OCI-M2 (cell line): ENCODE measurements at regions not wholly inside any gene's neighbourhood (a gene's known extent, or its start where the extent isn't known, plus 50 kb on each side); places are given as distances from the start of the nearest gene placed in this dataset.

Source experiments
- DNase-seq: peaks from one replicate; lab custom pipeline; 2025; ENCODE audit not compliant: unreplicated experiment; lab: John Stamatoyannopoulos, UW

GRCh38 chr9:129349665-129349947 is 171.5 kb upstream of the IER5L start:
- no peak for DNase-seq

DNA sequence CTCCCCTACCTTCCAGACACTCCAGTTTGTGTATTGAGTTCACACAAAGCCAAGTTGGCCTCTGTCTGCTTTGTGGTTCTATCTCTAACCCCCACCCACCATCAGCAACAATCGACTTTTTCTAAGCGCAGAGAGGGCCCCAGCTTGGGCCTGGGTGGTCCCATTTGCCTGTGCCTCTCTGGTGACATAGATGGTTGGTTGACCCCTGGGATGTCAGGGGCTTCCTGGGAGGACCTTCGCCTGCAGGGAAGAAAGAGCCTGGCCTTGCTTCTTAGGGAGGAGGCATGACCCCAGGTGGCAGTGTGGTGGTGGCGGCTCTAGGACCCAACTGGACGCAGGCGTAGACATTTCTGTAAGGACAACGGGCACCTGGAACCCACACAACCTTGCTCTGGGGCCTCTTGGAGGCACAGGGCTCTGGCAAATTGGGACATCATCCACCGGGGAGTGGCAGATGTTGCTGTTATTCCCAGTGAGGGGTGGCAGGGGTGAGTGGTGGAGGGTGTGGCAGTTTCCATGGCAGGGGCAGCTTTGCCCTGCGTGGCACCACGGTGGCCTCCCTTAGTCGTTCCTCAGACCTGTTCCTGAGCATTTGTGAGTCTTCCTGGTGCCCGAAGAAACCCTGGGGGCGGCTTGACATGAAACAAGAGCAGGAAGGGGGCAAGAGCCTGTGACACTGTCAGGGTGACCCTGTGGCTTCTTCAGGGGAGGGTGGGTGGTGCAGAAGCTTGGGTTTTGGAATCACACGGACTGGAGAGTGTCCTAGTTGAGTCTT is 171.0 kb upstream of the IER5L start:
- no peak for DNase-seq

- DNase-seq, result no peak
These were observed 169.5 kb upstream of the IER5L start for GRCh38 chr9:129347316-129348120.

DNA sequence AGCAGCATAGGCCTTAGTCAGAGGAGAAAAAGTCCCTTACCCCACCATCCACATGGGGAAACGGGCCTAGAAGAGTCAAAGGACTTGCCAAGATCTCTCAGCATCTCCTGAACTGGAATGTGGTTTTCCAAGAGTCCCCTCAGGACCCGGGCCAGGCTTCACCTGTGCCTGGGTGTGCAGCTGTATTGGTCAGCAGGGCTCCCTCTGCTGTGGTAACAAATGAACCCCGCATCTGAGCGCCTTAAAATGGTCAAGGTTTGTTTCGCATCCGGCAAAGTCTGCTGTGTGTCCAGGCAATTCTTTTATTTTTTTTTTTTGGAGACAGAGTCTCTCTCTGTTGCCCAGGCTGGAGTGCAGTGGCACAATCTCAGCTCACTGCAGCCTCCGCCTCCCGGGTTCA is 168.0 kb upstream of the IER5L start:
- no peak for DNase-seq

- no peak for DNase-seq
These were observed 166.8 kb upstream of the IER5L start for GRCh38 chr9:129344641-129345495.

GRCh38 chr9:129343424-129344375 is 165.6 kb upstream of the IER5L start:
- no peak for DNase-seq

DNA sequence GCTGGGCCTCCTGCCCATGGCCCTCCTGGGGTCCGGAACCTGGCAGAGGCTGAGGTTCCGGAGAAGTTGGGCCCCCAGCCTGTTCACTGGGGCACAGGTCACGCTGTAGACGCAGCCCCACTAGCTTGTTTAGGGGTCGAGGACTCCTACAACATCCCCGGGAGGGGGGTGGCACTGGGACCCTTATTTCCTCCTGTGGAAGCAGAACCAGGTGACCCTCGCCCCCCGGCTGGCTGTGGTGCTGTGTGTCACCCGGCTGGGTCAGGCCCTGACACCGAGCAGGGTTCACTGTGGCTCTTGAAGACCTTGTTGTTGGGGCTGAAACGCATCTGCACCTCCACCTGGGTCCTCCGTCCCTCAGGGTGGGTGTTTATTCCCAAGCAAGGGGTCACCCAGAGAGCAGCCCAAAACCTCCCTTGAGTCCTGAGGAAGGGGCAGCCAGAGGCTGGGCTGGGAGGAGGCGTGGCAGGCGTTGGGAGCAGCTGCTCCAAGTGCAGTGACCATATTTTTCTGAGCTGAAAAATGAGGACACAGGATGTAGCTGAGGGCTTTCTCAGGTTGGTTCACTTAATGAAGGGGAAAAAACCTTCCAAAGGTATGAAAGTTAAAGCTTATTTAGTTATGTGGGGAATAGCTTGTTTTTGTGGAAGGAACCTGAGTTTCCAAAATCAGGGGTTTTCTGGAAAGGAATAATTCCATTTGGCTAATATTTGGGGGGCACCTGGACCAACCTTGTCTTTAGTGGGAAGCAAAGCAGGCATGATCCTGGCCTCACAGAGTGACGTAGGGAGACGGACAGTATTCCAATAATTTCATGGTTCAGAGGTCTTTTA is 164.7 kb upstream of the IER5L start:
- DNase-seq, result no peak

DNA sequence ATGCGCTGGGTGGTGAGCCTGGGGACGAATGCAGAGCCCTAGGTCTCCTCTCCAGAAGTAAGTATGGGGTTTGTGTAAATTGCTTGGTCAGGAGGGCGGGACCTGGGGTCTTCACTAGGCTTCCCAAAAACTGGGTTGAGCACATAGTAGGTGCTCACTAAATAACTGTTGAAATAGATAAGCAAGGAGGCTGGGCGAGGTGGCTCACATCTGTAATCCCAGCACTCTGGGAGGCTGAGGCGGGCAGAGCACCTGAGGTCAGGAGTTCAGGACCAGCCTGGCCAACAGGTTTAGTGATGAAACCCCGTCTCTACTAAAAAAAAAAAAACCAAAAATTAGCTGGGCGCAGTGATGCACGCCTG is 163.9 kb upstream of the IER5L start:
- no peak for DNase-seq

GRCh38 chr9:129341171-129341986 is 163.3 kb upstream of the IER5L start:
- DNase-seq, result no peak

DNA sequence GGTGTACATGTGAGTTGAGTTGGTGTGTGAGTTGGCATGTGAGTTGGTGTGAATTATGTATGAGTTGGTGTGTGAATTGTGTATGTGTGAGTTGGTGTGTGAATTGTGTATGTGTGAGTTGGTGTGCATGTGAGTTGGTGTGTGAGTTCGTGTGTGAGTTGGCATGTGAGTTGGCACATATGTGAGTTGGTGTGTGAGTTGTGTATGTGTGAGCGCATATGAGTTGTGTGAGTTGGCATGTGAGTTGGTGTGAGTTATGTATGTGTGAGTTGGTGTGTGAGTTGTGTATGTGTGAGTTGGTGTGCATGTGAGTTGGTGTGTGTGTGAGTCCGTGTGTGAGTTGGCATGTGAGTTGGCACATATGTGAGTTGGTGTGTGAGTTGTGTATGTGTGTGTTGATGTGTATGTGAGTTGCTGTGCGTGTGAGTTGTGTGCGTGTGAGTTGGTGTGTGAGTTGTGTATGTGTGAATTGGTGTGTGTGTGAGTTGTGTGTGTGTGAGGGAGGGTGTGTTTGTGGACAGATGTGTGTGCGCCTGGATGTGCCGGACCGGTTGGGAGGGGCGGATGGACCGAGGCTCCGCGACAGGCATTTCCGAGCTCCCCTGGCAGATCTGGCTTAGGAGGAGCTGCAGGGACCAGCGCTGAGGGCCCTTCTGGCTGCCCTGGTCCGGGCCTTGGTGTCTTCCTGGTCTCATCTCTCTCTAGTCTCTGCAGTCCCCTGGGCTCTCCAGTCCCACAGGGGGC is 162.5 kb upstream of the IER5L start:
- DNase-seq, result no peak

DNA sequence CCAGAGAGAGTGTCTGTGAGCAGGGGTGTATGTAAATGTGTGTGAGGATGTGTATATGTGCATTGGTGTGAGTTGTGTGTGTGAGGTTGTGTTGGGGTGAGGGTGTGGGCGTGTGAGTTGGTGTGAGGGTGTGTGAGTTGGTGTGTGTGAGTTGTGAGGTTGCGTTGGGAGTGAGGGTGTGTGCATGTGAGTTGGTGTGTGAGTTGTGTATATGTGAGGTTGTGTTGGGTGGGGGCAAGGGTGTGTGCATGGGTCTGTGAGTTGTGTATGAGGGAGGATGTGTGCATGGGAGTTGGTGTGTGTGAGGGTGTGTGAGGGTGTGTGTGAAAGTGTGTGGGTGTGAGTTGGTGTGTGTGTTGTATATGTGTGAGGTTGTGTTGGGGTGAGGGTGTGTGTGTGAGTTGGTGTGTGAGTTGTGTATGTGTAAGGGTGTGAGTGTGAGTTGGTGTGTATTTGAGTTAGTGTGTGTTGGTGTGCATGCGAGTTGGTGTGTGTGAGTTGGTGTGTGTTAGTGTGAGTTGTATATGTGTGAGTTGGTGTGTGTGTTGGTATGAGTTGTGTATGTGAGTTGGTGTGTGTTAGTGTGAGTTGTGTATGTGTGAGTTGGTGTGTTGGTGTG is 161.6 kb upstream of the IER5L start:
- no peak for DNase-seq

DNA sequence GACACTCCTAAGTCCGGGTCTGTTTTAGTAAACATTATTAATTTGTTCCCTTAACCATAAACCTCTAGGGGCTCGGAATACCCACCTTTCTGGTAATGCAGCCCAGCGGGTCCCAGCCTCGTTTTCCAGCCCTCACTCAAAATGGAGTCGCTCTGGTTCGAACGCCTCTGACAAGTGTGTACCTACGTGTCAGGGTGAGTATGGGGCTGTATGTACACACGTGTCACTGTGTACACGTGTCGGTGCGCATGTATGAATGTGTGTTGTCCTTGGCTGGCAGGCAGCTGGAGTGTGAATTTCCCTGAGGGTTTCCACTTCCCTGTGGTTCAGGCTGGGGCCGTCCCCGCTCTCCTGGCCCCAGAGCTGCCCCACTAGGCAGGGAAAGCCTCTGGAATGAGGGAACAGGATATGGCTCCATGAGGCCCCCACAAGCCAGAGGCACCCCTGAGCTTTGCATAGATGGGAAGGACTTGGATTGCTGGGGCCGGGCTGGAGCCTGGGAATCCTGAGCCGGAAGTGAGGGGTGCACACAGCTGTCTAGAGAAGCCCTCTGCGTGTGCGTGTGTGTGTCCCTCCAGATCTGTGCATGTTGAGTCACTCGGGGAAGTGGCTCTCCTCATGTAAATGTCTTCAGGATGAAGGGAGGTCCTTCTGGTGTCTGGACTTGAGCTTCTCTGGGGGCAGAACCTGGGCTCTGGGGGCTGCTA is 160.8 kb upstream of the IER5L start:
- no peak for DNase-seq

GRCh38 chr9:129337336-129338140 is 159.5 kb upstream of the IER5L start:
- no peak for DNase-seq

GRCh38 chr9:129336601-129337331 is 158.7 kb upstream of the IER5L start:
- no peak for DNase-seq

- DNase-seq, result no peak
These were observed 158.1 kb upstream of the IER5L start for GRCh38 chr9:129336130-129336528.
